ENCODE measurements at regions not wholly inside any gene's neighbourhood (a gene's known extent, or its start where the extent isn't known, plus 50 kb on each side); places are given as distances from the start of the nearest gene placed in this dataset.
A peak's percentile ranks its signal among the peaks of the same experiment; 100 is the strongest.

DNA sequence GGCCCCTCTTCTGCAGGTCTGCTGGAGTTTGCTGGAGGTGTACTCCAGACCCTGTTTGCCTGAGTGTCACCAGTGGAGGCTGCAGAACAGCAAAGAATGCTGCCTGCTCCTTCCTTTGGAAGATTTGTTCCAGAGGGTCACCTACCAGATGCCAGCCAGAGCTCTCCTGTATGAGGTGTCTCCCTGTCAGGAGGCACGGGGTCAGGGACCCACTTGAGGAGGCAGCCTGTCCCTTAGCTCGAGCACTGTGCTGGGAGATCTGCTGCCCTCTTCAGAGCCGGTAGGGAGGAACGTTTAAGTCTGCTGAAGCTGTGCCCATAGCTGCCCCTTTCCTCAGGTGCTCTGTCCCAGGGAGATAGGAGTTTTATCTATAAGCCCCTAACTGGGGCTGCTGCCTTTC, 207.9 kb downstream of the FAT3 start:
- H3K27me3 ChIP-seq (ENCODE audit: insufficient read depth): no peaks in the 10 kb centered on the region
- Mint-ChIP-seq H3K27ac (no peak overlapping the region), H3K4me3 (no peak overlapping the region), H3K36me3 (ENCODE audit: low read depth) (peaks cover 44% of the 10 kb centered on the region), H3K27me3 (ENCODE audit: insufficient read depth, low read depth, poor library complexity) (peaks cover 5% of the 10 kb centered on the region), H3K9me3 (peaks cover 34% of the 10 kb centered on the region), H3K4me1 (peaks cover 18% of the 10 kb centered on the region)
- H3K9me2 ChIP-seq (ENCODE audit: insufficient read depth): no peaks in the 10 kb centered on the region
- H3K27ac ChIP-seq (ENCODE audit: low read depth): no peak overlapping the region
- no peaks in the 10 kb centered on the region for H4K20me1 ChIP-seq (replicated peaks; ENCODE audit: insufficient read depth)
- H3F3A ChIP-seq (replicated peaks; ENCODE audit: low read depth): 0 out of 2 replicates have a peak, but pooled peaks cover 4% of the 10 kb centered on the region
- no peaks in the 10 kb centered on the region for H3K4me1 ChIP-seq (ENCODE audit: insufficient read depth)
- no peak overlapping the region for H3K4me2 ChIP-seq
- no peak overlapping the region for H2AFZ ChIP-seq
- ATAC-seq (no peak), DNase-seq (ENCODE audit: low spot score) (no peak)
- H3K36me3 ChIP-seq (ENCODE audit: insufficient read depth): 0 out of 2 replicates have a peak, but pooled peaks cover 3% of the 10 kb centered on the region
- H3K79me2 ChIP-seq (replicated peaks; ENCODE audit: insufficient read depth): peaks cover 75% of the 10 kb centered on the region
- TF ChIP-seq, protein P1, sequence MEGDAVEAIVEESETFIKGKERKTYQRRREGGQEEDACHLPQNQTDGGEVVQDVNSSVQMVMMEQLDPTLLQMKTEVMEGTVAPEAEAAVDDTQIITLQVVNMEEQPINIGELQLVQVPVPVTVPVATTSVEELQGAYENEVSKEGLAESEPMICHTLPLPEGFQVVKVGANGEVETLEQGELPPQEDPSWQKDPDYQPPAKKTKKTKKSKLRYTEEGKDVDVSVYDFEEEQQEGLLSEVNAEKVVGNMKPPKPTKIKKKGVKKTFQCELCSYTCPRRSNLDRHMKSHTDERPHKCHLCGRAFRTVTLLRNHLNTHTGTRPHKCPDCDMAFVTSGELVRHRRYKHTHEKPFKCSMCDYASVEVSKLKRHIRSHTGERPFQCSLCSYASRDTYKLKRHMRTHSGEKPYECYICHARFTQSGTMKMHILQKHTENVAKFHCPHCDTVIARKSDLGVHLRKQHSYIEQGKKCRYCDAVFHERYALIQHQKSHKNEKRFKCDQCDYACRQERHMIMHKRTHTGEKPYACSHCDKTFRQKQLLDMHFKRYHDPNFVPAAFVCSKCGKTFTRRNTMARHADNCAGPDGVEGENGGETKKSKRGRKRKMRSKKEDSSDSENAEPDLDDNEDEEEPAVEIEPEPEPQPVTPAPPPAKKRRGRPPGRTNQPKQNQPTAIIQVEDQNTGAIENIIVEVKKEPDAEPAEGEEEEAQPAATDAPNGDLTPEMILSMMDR (conservative IDR thresholded peaks at IDR 0.05; ENCODE audit: low read depth in 2 of 2): peak in 1 of 2 experiments; percentile 44; a peak in 2 of 4 replicates
- TF ChIP-seq NANOG (IDR thresholded peaks at IDR 0.05; ENCODE audit: borderline replicate concordance): no peak
- no peak overlapping the region for H3K4me3 ChIP-seq

DNA sequence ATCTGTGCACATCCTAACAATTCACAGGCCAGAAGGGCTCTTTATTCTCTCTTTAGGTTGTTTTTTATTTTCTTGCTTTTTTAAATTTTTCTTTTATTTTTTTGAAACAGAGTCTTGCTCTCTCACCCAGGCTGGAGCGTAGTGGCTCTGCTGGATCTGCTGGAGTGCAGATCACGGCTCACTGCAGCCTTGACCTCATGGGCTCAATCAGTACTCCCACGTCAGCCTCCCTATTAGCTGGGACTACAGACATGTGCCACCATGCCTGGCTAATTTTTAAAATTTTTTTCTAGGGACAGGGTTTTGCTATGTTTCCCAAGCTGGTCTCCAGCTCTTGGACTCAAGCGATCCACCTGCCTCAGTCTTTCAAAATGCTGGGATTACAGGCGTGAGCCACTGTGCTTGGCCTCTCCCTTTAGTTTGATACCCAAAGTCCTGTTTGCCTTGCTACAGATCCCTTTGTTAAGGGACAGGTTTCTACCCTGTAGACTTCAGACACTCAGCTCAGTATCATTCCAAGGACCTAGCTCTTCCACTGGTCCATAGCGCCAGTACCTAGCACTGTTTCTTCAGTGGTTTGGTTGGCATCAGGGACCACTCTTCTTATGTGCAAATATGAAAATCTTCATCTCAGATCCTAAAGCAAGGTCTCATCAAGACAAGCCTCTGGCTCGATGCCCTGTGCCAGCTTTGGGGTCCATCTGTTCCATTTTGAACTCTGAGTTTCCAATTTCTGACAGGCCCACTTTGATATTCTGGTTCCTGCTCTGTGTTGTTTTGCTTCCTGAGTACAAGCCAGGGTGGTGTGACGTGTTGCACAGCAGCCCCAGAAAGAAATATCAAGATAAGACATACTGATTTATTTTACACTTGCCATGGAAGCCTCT, 211.7 kb downstream of the FAT3 start:
- DNase-seq (ENCODE audit: low spot score) (no peak), ATAC-seq (no peak)
- Mint-ChIP-seq H3K9me3 (peaks cover 2% of the 10 kb centered on the region; the same call in 2 of the 3 replicates), H3K27me3 (ENCODE audit: insufficient read depth, low read depth, poor library complexity) (no peaks in the 10 kb centered on the region), H3K27ac (no peak overlapping the region; the same call in 1 of the 2 replicates), H3K4me3 (no peak overlapping the region), H3K4me1 (peaks cover 42% of the 10 kb centered on the region), H3K36me3 (ENCODE audit: low read depth) (peaks cover 8% of the 10 kb centered on the region; the same call in 2 of the 3 replicates)
- TF ChIP-seq EZH2 (IDR thresholded peaks at IDR 0.05; ENCODE audit: low read depth, unreplicated experiment): no peak
- TF ChIP-seq, protein P2, sequence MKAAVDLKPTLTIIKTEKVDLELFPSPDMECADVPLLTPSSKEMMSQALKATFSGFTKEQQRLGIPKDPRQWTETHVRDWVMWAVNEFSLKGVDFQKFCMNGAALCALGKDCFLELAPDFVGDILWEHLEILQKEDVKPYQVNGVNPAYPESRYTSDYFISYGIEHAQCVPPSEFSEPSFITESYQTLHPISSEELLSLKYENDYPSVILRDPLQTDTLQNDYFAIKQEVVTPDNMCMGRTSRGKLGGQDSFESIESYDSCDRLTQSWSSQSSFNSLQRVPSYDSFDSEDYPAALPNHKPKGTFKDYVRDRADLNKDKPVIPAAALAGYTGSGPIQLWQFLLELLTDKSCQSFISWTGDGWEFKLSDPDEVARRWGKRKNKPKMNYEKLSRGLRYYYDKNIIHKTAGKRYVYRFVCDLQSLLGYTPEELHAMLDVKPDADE (IDR thresholded peaks at IDR 0.05): no peak
- no peak for TF ChIP-seq EZH2phosphoT487 (IDR thresholded peaks at IDR 0.05; ENCODE audit: unreplicated experiment)
- no peak for TF ChIP-seq ZNF331 (CRISPR knock-in tag; IDR thresholded peaks at IDR 0.05; ENCODE audit: low read depth)
- no peak for TF ChIP-seq JUNB (IDR thresholded peaks at IDR 0.05; ENCODE audit: unreplicated experiment)
- no peaks in the 10 kb centered on the region for H3K36me3 ChIP-seq (ENCODE audit: insufficient read depth)
- H3K79me2 ChIP-seq (replicated peaks; ENCODE audit: insufficient read depth): peaks cover 67% of the 10 kb centered on the region
- no peak overlapping the region for H3K4me3 ChIP-seq
- H3K27ac ChIP-seq (ENCODE audit: low read depth): no peak overlapping the region
- no peak overlapping the region for H3K4me2 ChIP-seq
- 0 out of 2 replicates have a peak, but pooled peaks cover 4% of the 10 kb centered on the region for H3F3A ChIP-seq (replicated peaks; ENCODE audit: low read depth)
- no peaks in the 10 kb centered on the region for H4K20me1 ChIP-seq (replicated peaks; ENCODE audit: insufficient read depth)
- H3K4me1 ChIP-seq (ENCODE audit: insufficient read depth): peaks cover 9% of the 10 kb centered on the region
- H3K9me2 ChIP-seq (ENCODE audit: insufficient read depth): no peaks in the 10 kb centered on the region
- no peak overlapping the region for H2AFZ ChIP-seq
- no peaks in the 10 kb centered on the region for H3K27me3 ChIP-seq (ENCODE audit: insufficient read depth)

All from GM23338 (cell line).